GM23338 (cell line): ENCODE measurements at regions not wholly inside any gene's neighbourhood (a gene's known extent, or its start where the extent isn't known, plus 50 kb on each side); places are given as distances from the start of the nearest gene placed in this dataset.

Source experiments
- ATAC-seq: fragments of 200-7000 bp; cut with Tn5 transposase; 3 replicates; pipeline ENCODE4 v1.9.1; 2020
- DNase-seq: peaks from one replicate; pipeline ENCODE4 v3.0.0-alpha.2; 2015; ENCODE audit warnings: low spot score
- H2AFZ ChIP-seq: fragments of 200-600 bp; sonication (generic); 2 replicates; pipeline ENCODE4 v1.8.0; 2016; ENCODE audit warnings: antibody characterized with exemption, mild to moderate bottlenecking, moderate library complexity
- H3F3A ChIP-seq: fragments of 200-600 bp; sonication (generic); replicated peaks from 2 replicates; pipeline ENCODE4 v1.8.0; 2017; ENCODE audit warnings: antibody characterized with exemption, mixed run types, low read depth
- H3K27ac ChIP-seq: fragments of 200-600 bp; sonication (generic); 2 replicates; pipeline ENCODE4 v1.6.1; 2016; ENCODE audit warnings: low read depth
- H3K27me3 ChIP-seq: fragments of 200-600 bp; sonication (generic); 2 replicates; pipeline ENCODE4 v1.8.0; 2016; ENCODE audit warnings: mild to moderate bottlenecking, mixed run types, moderate library complexity; ENCODE audit not compliant: insufficient read depth
- H3K36me3 ChIP-seq: fragments of 200-600 bp; sonication (generic); 2 replicates; pipeline ENCODE4 v1.8.0; 2016; ENCODE audit warnings: mild to moderate bottlenecking; ENCODE audit not compliant: insufficient read depth
- H3K4me1 ChIP-seq: fragments of 200-600 bp; sonication (generic); 2 replicates; pipeline ENCODE4 v1.8.0; 2016; ENCODE audit warnings: mild to moderate bottlenecking, moderate library complexity; ENCODE audit not compliant: insufficient read depth
- H3K4me2 ChIP-seq: fragments of 200-600 bp; sonication (generic); 2 replicates; pipeline ENCODE4 v1.7.1; 2017; ENCODE audit warnings: mixed run types
- H3K4me3 ChIP-seq: fragments of 200-600 bp; sonication (generic); 2 replicates; pipeline ENCODE4 v1.6.1; 2016; ENCODE audit warnings: mixed run types
- H3K79me2 ChIP-seq: fragments of 200-600 bp; sonication (generic); replicated peaks from 2 replicates; pipeline ENCODE4 v1.8.0; 2017; ENCODE audit warnings: mild to moderate bottlenecking; ENCODE audit not compliant: insufficient read depth
- H3K9me2 ChIP-seq: fragments of 200-600 bp; sonication (generic); 2 replicates; pipeline ENCODE4 v1.8.0; 2017; ENCODE audit not compliant: insufficient read depth
- H4K20me1 ChIP-seq: fragments of 200-600 bp; sonication (generic); replicated peaks from 2 replicates; pipeline ENCODE4 v1.8.0; 2017; ENCODE audit warnings: mild to moderate bottlenecking; ENCODE audit not compliant: insufficient read depth
- H3K27ac Mint-ChIP-seq: 2 replicates; pipeline ENCODE4 v1.8.0; 2020; ENCODE audit warnings: inconsistent platforms, mild to moderate bottlenecking, moderate library complexity, mixed read lengths
- H3K27me3 Mint-ChIP-seq: 3 replicates; pipeline ENCODE4 v1.8.0; 2022; ENCODE audit warnings: low read depth, mild to moderate bottlenecking, moderate library complexity, mixed read lengths, inconsistent platforms; ENCODE audit not compliant: insufficient read depth, poor library complexity
- H3K36me3 Mint-ChIP-seq: 3 replicates; pipeline ENCODE4 v1.8.0; 2021; ENCODE audit warnings: low read depth, mild to moderate bottlenecking, inconsistent platforms, moderate library complexity, mixed read lengths
- H3K4me1 Mint-ChIP-seq: 3 replicates; pipeline ENCODE4 v1.8.0; 2020; ENCODE audit warnings: mild to moderate bottlenecking, inconsistent platforms, mixed read lengths
- H3K4me3 Mint-ChIP-seq: 3 replicates; pipeline ENCODE4 v1.8.0; 2021; ENCODE audit warnings: moderate library complexity, mild to moderate bottlenecking, inconsistent platforms, mixed read lengths
- H3K9me3 Mint-ChIP-seq: 3 replicates; pipeline ENCODE4 v1.8.0; 2020; ENCODE audit warnings: moderate library complexity, mild to moderate bottlenecking, inconsistent platforms, mixed read lengths
- CREB1 ChIP-seq: fragments of 250-450 bp; sonication (Bioruptor Pico); IDR thresholded peaks from 2 replicates; pipeline ENCODE4 v1.5.0; 2020; ENCODE audit warnings: low read depth, mild to moderate bottlenecking, moderate library complexity
- ETS1 ChIP-seq: IDR thresholded peaks from 2 replicates; pipeline ENCODE4 v1.6.1; 2016; ENCODE audit warnings: antibody characterized with exemption
- EZH2phosphoT487 ChIP-seq: fragments of 200-600 bp; sonication (generic); IDR thresholded peaks from one replicate; pipeline ENCODE4 v1.8.1; 2018; ENCODE audit warnings: antibody characterized with exemption; ENCODE audit not compliant: unreplicated experiment
- JUNB ChIP-seq: IDR thresholded peaks from one replicate; pipeline ENCODE4 v1.6.1; 2016; ENCODE audit warnings: antibody characterized with exemption; ENCODE audit not compliant: unreplicated experiment
- NANOG ChIP-seq: IDR thresholded peaks from 2 replicates; pipeline ENCODE4 v1.6.1; 2016; ENCODE audit warnings: antibody characterized with exemption, borderline replicate concordance
- POLR2AphosphoS5 ChIP-seq: IDR thresholded peaks from 2 replicates; pipeline ENCODE4 v1.6.1; 2016; ENCODE audit warnings: antibody characterized with exemption, low read depth
- STAT1 ChIP-seq: IDR thresholded peaks from one replicate; pipeline ENCODE4 v1.6.1; 2016; ENCODE audit warnings: antibody characterized with exemption; ENCODE audit not compliant: unreplicated experiment
- ZNF114 ChIP-seq: fragments of 250-450 bp; sonication (Bioruptor Pico); IDR thresholded peaks from 2 replicates; pipeline ENCODE4 v1.5.0; 2020; ENCODE audit warnings: mild to moderate bottlenecking, moderate library complexity
- ZNF331 ChIP-seq: fragments of 250-450 bp; sonication (Bioruptor Pico); IDR thresholded peaks from 2 replicates; pipeline ENCODE4 v1.5.0; 2020; ENCODE audit warnings: low read depth, mild to moderate bottlenecking, moderate library complexity
- ZNF462 ChIP-seq: fragments of 250-450 bp; sonication (Bioruptor Pico); IDR thresholded peaks from 2 replicates; pipeline ENCODE4 v1.5.0; 2020; ENCODE audit warnings: mild to moderate bottlenecking, moderate library complexity

DNA sequence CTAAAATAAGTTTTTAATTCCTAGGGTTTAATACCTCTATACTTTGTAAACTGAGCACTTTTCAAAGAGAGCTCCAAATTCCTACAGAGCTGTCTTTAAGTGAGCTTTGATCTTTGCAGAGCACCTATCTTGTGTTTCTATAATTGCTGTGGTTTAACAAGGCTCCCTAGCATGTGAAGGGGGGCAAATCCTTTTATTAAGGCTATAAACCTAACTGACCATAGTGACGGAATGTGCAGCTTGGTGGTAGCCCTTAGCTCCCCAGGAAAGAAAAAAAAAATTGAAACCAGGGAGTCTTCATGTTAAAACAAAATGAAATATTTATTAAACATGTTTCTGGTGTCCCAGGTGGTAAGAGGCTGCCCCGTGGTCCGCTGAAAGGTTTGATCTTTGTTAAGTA lies 78.6 kb upstream of the ETAA1 start:
- H3K4me3 ChIP-seq: no peak overlapping the region
- no peaks in the 10 kb centered on the region for H3K9me2 ChIP-seq
- H4K20me1 ChIP-seq: no peaks in the 10 kb centered on the region
- ATAC-seq (no peak), DNase-seq (no peak)
- Mint-ChIP-seq H3K9me3 (no peaks in the 10 kb centered on the region), H3K36me3 (no peaks in the 10 kb centered on the region), H3K27me3 (no peaks in the 10 kb centered on the region), H3K27ac (peak overlapping the region; percentile 61), H3K4me3 (no peak overlapping the region), H3K4me1 (peaks cover 48% of the 10 kb centered on the region)
- peaks cover 57% of the 10 kb centered on the region for H3K4me1 ChIP-seq
- peak overlapping the region; percentile 9; the same call in 1 of the 2 replicates for H3K4me2 ChIP-seq
- no peaks in the 10 kb centered on the region for H3F3A ChIP-seq
- TF ChIP-seq JUNB (no peak), ETS1 (no peak)
- no peaks in the 10 kb centered on the region for H3K27me3 ChIP-seq
- no peak overlapping the region for H3K27ac ChIP-seq
- H2AFZ ChIP-seq: no peak overlapping the region
- H3K79me2 ChIP-seq: no peaks in the 10 kb centered on the region
- no peaks in the 10 kb centered on the region for H3K36me3 ChIP-seq

- Histone ChIP-seq H3K27me3 (no peaks in the 10 kb centered on the region), H3K4me1 (peaks cover 60% of the 10 kb centered on the region), H3K9me2 (no peaks in the 10 kb centered on the region), H3K4me2 (peak overlapping the region; percentile 9; the same call in 1 of the 2 replicates), H3F3A (no peaks in the 10 kb centered on the region), H3K4me3 (no peak overlapping the region), H3K36me3 (no peaks in the 10 kb centered on the region), H4K20me1 (no peaks in the 10 kb centered on the region), H3K27ac (no peak overlapping the region), H3K79me2 (no peaks in the 10 kb centered on the region), H2AFZ (no peak overlapping the region)
- no peaks in the 10 kb centered on the region for H3K9me3 Mint-ChIP-seq
- H3K4me3 Mint-ChIP-seq: no peak overlapping the region
- peak overlapping the region; percentile 61 for H3K27ac Mint-ChIP-seq
- H3K36me3 Mint-ChIP-seq: no peaks in the 10 kb centered on the region
- peaks cover 51% of the 10 kb centered on the region for H3K4me1 Mint-ChIP-seq
- H3K27me3 Mint-ChIP-seq: no peaks in the 10 kb centered on the region
- no peak for ATAC-seq
- no peak for TF ChIP-seq STAT1
- no peak for TF ChIP-seq POLR2AphosphoS5
- TF ChIP-seq ZNF114: no peak
- no peak for TF ChIP-seq ZNF331
- TF ChIP-seq CREB1 (CRISPR knock-in tag): no peak
- no peak for TF ChIP-seq EZH2phosphoT487
- no peak for DNase-seq
Observed at GRCh38 chr2:67318993-67319481, 78.1 kb upstream of the ETAA1 start.

DNA sequence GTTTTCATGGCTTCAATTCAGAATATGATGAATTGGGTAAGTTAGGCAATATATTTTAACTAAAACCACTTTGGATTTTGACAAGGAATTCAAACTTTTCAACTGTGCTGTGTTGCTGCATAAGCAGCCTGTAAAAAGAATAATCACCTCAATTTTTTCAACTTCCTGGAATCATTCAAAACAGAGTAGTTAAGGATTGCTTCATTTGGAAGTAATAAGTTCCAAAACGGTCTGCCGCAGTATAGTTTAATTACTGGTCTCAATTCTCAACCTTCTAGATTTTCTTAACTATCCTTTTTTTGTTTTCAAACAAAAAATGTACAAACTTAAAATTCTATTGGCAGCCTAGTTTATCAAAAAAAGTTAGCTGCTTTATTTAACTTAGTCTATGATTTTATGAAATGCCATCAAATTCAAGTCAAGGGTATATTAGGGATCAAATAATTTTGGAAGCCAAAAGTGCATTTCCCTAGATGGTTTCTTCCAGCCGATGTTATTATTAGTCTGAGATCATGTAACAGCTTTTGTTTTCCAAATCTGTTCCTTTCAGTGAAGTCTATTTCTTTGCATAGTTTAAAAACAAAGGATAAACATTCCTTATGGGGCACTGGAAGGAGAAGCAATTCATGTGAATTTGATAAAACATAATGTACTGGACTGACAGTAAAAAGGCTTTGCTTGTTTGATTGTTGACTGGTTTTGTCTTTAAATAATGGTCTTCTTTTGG lies 76.1 kb upstream of the ETAA1 start:
- H3K9me3 Mint-ChIP-seq: no peaks in the 10 kb centered on the region
- H3K79me2 ChIP-seq: no peaks in the 10 kb centered on the region
- H4K20me1 ChIP-seq: no peaks in the 10 kb centered on the region
- H3K4me2 ChIP-seq: peak overlapping the region; percentile 58
- TF ChIP-seq NANOG (peak; percentile 31; the same call in 1 of the 2 replicates), ZNF462 (CRISPR knock-in tag) (no peak), CREB1 (CRISPR knock-in tag) (no peak)
- H3K27me3 ChIP-seq: no peaks in the 10 kb centered on the region
- peak overlapping the region; percentile 2; the same call in 1 of the 2 replicates for H3K4me3 ChIP-seq
- H3K36me3 ChIP-seq: no peaks in the 10 kb centered on the region
- peaks cover 67% of the 10 kb centered on the region for H3K4me1 ChIP-seq
- no peaks in the 10 kb centered on the region for H3K9me2 ChIP-seq
- peak overlapping the region; percentile 26; the same call in 1 of the 3 replicates for H3K4me3 Mint-ChIP-seq
- DNase-seq (peak; percentile 30), ATAC-seq (no peak)
- H2AFZ ChIP-seq: no peak overlapping the region
- peak overlapping the region; percentile 0; the same call in 1 of the 2 replicates for H3K27ac ChIP-seq
- no peaks in the 10 kb centered on the region for H3K27me3 Mint-ChIP-seq
- H3K36me3 Mint-ChIP-seq: no peaks in the 10 kb centered on the region
- no peaks in the 10 kb centered on the region for H3F3A ChIP-seq
- H3K27ac Mint-ChIP-seq: peak overlapping the region; percentile 78
- H3K4me1 Mint-ChIP-seq: peaks cover 69% of the 10 kb centered on the region
